HL-60 (cell line): ENCODE measurements at regions not wholly inside any gene's neighbourhood (a gene's known extent, or its start where the extent isn't known, plus 50 kb on each side); places are given as distances from the start of the nearest gene placed in this dataset.

Experiments
- CTCF ChIP-seq: IDR thresholded peaks from one replicate; pipeline ENCODE4 v1.5.1; 2011; ENCODE audit warnings: low read length, control low read depth, inconsistent platforms; ENCODE audit not compliant: insufficient read depth
- GABPA ChIP-seq: IDR thresholded peaks from 2 replicates; pipeline ENCODE4 v1.6.1; 2012; ENCODE audit warnings: low read depth
- REST ChIP-seq: IDR thresholded peaks from 2 replicates; pipeline ENCODE4 v1.6.1; 2012; ENCODE audit warnings: low read depth; ENCODE audit not compliant: insufficient replicate concordance

- TF ChIP-seq CTCF (no peak), REST (no peak), GABPA (no peak)
These were observed 999.3 kb upstream of the TMPRSS15 start for GRCh38 chr21:19402870-19403269.
